ENCODE measurements at regions not wholly inside any gene's neighbourhood (a gene's known extent, or its start where the extent isn't known, plus 50 kb on each side); places are given as distances from the start of the nearest gene placed in this dataset.

DNA sequence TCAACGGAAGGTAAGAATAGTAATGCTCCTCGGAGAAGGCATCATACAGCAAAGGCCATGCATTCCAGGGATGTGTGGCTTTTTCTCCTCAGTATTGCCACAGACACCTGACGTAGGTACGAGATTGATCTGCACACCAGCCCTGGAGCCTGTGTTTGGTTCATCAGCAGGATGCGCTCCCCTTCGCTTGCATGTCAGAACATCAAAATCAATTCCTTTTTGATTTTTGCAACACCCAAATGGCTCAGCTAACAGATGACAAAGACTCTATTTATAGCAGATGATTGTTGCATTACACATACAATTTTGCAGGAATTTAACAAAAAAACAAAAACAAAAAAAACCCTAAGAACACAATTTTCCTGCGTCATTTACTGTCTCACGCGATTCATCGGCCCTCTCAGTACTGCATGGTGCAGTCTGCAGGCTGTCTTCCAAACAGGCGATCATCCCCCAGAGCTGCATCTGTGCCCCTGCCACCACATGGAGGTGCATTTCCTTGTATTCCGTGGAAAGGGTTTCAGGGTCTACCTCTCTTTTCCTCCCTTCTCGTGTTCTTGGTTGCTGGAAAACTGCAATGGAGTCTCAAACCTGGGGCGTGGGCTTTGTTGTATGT, 207.3 kb downstream of the TEX29 start:
- DNase-seq (no peak), ATAC-seq (no peak)
- no peak overlapping the region for H3K27ac ChIP-seq
- H3K4me3 ChIP-seq = no peak overlapping the region
- no peaks in the 10 kb centered on the region for H3K9me3 ChIP-seq
- TF ChIP-seq, protein P1, sequence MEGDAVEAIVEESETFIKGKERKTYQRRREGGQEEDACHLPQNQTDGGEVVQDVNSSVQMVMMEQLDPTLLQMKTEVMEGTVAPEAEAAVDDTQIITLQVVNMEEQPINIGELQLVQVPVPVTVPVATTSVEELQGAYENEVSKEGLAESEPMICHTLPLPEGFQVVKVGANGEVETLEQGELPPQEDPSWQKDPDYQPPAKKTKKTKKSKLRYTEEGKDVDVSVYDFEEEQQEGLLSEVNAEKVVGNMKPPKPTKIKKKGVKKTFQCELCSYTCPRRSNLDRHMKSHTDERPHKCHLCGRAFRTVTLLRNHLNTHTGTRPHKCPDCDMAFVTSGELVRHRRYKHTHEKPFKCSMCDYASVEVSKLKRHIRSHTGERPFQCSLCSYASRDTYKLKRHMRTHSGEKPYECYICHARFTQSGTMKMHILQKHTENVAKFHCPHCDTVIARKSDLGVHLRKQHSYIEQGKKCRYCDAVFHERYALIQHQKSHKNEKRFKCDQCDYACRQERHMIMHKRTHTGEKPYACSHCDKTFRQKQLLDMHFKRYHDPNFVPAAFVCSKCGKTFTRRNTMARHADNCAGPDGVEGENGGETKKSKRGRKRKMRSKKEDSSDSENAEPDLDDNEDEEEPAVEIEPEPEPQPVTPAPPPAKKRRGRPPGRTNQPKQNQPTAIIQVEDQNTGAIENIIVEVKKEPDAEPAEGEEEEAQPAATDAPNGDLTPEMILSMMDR (IDR thresholded peaks at IDR 0.05) = no peak
- intact Hi-C loops (cut with DNase I) = no loop called here
- peaks cover 27% of the 10 kb centered on the region for H3K27me3 ChIP-seq
- H3K4me1 ChIP-seq = no peaks in the 10 kb centered on the region
- no peaks in the 10 kb centered on the region for H3K36me3 ChIP-seq

DNA sequence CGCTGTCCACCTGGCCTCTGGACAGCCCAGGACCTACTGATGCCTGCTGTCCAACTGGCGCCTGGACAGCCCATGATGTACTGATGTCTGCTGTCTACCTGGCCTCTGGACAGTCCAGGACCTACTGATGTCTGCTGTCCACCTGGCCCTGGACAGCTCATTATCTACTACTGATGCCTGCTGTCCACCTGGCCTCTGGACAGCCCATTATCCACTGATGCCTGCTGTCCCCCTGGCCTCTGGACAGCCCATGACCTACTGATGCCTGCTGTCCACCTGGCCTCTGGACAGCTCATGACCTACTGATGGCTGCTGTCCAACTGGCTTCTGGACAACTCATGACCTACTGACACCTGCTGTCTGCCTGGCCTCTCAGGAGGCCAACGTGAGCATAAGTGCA, 208.1 kb downstream of the TEX29 start:
- Histone ChIP-seq H3K9me3 (no peaks in the 10 kb centered on the region), H3K27ac (no peak overlapping the region), H3K4me1 (no peaks in the 10 kb centered on the region), H3K36me3 (no peaks in the 10 kb centered on the region), H3K27me3 (peaks cover 35% of the 10 kb centered on the region), H3K4me3 (no peak overlapping the region)
- TF ChIP-seq, protein P1 (IDR thresholded peaks at IDR 0.05) = no peak
- intact Hi-C loops (cut with DNase I) = no loop called here
- DNase-seq (no peak), ATAC-seq (peak; percentile 23)

DNA sequence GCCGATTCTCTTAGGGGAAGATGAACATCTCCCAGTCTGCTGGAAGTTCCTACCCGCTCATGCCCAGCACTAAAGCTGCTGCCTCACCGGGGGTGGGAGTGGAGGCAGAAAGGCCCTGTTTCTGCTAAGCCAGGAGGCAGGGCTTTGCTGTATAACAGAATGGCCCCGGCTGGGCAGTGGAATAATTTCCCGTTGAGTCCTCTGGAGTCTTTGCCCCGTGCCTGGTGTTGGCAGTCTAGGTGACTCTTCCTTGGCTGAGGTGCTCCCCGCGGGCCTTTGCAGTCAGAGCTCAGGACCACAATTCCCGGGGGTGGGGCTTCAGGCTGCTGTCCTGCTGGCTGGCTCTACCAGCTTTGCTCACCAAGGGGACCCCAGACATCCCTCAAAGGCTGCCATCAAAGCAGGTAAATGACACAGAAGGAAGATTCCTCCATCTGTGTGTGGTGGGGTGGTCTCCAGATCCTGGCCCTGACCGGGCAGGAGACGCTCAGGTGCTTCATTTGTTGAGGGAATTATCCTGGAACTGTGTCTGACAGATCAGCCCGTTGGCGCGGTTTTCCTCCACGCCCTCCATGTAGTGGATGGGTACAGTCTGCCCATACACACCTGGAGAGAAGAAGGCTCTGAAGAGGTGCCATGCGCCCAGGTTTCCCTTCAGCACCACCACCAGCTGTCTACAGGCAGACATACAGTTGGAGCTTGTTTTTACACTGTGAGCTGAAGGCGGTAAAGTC, 209.9 kb downstream of the TEX29 start:
- TF ChIP-seq, protein P1 (IDR thresholded peaks at IDR 0.05) = no peak
- H3K27me3 ChIP-seq = peaks cover 49% of the 10 kb centered on the region
- no peaks in the 10 kb centered on the region for H3K9me3 ChIP-seq
- ATAC-seq (no peak), DNase-seq (no peak)
- no peak overlapping the region for H3K27ac ChIP-seq
- no peaks in the 10 kb centered on the region for H3K4me1 ChIP-seq
- H3K4me3 ChIP-seq = no peak overlapping the region
- no peaks in the 10 kb centered on the region for H3K36me3 ChIP-seq
- intact Hi-C loops (cut with DNase I) = no loop called here

DNA sequence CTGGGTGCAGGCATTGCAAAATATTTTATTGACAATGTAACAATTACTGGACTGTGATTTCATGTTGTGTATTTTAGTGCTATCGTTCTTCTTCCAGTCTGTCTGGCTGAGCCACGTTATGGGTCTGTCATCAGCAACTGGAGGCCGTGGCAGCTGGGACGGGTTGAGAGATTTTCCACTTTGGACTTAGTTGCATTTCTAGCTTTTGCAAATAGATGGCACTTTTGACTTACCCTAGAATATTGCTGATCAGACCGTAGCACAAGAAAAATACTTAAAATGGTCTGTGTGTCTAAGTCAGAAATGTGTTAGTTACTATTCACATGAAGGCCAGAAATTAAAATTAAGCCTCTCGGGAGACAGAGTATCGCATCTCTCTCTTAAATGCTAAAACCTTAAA, 211.1 kb downstream of the TEX29 start:
- peaks cover 61% of the 10 kb centered on the region for H3K27me3 ChIP-seq
- no peak for DNase-seq
- no peaks in the 10 kb centered on the region for H3K4me1 ChIP-seq
- intact Hi-C loops (cut with DNase I) = no loop called here
- TF ChIP-seq, protein P1 (IDR thresholded peaks at IDR 0.05) = peak; percentile 22
- H3K4me3 ChIP-seq = no peak overlapping the region
- no peak overlapping the region for H3K27ac ChIP-seq
- H3K9me3 ChIP-seq = no peaks in the 10 kb centered on the region
- H3K36me3 ChIP-seq = no peaks in the 10 kb centered on the region
- no peak for ATAC-seq

DNA sequence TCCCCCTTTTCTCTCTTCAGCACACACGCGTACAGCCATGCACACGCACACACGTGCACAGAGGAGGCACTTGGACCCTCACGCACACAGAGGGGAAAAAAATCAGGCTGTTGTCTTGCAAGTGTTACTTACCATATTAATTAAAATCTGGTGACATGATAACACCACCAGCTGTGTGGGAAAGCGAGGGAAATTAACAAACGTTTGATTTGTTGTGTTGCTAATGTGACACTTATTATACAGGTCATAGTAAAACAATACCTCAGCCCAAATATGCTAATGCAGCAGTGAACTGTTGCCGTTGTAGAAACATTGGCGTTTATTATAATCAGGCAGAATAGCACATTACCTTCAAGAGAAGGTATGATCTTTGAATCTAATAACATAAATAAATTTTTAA, 211.7 kb downstream of the TEX29 start:
- TF ChIP-seq, protein P1 (IDR thresholded peaks at IDR 0.05) = no peak
- Histone ChIP-seq H3K27ac (no peak overlapping the region), H3K36me3 (no peaks in the 10 kb centered on the region), H3K4me1 (no peaks in the 10 kb centered on the region), H3K4me3 (no peak overlapping the region), H3K27me3 (peaks cover 68% of the 10 kb centered on the region), H3K9me3 (no peaks in the 10 kb centered on the region)
- no peak for ATAC-seq
- intact Hi-C loops (cut with DNase I) = no loop called here
- no peak for DNase-seq

Measured in upper lobe of right lung (tissue), 1 donor.